OCI-LY3 (cell line): ENCODE measurements at regions not wholly inside any gene's neighbourhood (a gene's known extent, or its start where the extent isn't known, plus 50 kb on each side); places are given as distances from the start of the nearest gene placed in this dataset.
A peak's percentile ranks its signal among the peaks of the same experiment; 100 is the strongest.

Experiments
- H2AFZ ChIP-seq: fragments of 200-600, 300-600 bp; shearing (Covaris generic); 2 replicates; pipeline ENCODE4 v1.6.0; 2014; ENCODE audit warnings: antibody characterized with exemption, low read depth, low read length
- H3K27ac ChIP-seq: fragments of 200-600, 300-600 bp; sonication (generic); 2 replicates; pipeline ENCODE4 v1.5.1; 2014; ENCODE audit warnings: mild to moderate bottlenecking, low read length, moderate library complexity, mixed read lengths
- H3K27me3 ChIP-seq: fragments of 200-600, 300-600 bp; sonication (generic); 2 replicates; pipeline ENCODE4 v1.6.1; 2014; ENCODE audit warnings: low read depth, low read length, mixed read lengths
- H3K36me3 ChIP-seq: fragments of 200-600, 300-600 bp; sonication (generic); replicated peaks from 2 replicates; pipeline ENCODE3; 2014; ENCODE audit warnings: low read depth, low read length, mixed read lengths
- H3K4me1 ChIP-seq: fragments of 300-600, 200-600 bp; sonication (generic); 2 replicates; pipeline ENCODE4 v1.6.1; 2014; ENCODE audit warnings: low read length, mixed read lengths
- H3K4me2 ChIP-seq: fragments of 200-600, 300-600 bp; sonication (generic); 2 replicates; pipeline ENCODE4 v1.6.1; 2014; ENCODE audit warnings: low read length, mixed read lengths
- H3K4me3 ChIP-seq: fragments of 300-600, 200-600 bp; sonication (generic); 2 replicates; pipeline ENCODE4 v1.5.1; 2014; ENCODE audit warnings: antibody characterized with exemption, mild to moderate bottlenecking, low read length, moderate library complexity
- H3K79me2 ChIP-seq: fragments of 300-600, 200-600 bp; shearing (Covaris generic); 2 replicates; pipeline ENCODE4 v1.6.1; 2014; ENCODE audit warnings: mild to moderate bottlenecking, low read length, mixed read lengths
- H3K9ac ChIP-seq: fragments of 300-600, 200-600 bp; shearing (Covaris generic); 2 replicates; pipeline ENCODE4 v1.6.0; 2014; ENCODE audit warnings: mild to moderate bottlenecking, low read length, moderate library complexity
- H3K9me3 ChIP-seq: fragments of 200-600, 300-600 bp; shearing (Covaris generic); 2 replicates; pipeline ENCODE4 v1.6.1; 2014; ENCODE audit warnings: low read length, mixed read lengths; ENCODE audit not compliant: insufficient read depth
- H4K20me1 ChIP-seq: fragments of 200-600, 300-600 bp; sonication (generic); 2 replicates; pipeline ENCODE4 v1.6.1; 2016; ENCODE audit warnings: low read length, mixed read lengths; ENCODE audit not compliant: insufficient read depth
- EZH2phosphoT487 ChIP-seq: fragments of 200-600 bp; shearing (Covaris generic); IDR thresholded peaks from 2 replicates; pipeline ENCODE4 v1.6.1; 2018; ENCODE audit warnings: antibody characterized with exemption, mixed run types, low read depth
- TF ChIP-seq, protein P1 (sequence below): fragments of 200-600, 300-600 bp; sonication (generic); IDR thresholded peaks from 2 replicates; pipeline ENCODE4 v1.5.1; 2014; ENCODE audit warnings: antibody characterized with exemption, low read length, low read depth

- no peak overlapping the region for H3K4me3 ChIP-seq
- no peaks in the 10 kb centered on the region for H3K9me3 ChIP-seq
- H3K4me1 ChIP-seq: no peaks in the 10 kb centered on the region
- TF ChIP-seq, protein P1, sequence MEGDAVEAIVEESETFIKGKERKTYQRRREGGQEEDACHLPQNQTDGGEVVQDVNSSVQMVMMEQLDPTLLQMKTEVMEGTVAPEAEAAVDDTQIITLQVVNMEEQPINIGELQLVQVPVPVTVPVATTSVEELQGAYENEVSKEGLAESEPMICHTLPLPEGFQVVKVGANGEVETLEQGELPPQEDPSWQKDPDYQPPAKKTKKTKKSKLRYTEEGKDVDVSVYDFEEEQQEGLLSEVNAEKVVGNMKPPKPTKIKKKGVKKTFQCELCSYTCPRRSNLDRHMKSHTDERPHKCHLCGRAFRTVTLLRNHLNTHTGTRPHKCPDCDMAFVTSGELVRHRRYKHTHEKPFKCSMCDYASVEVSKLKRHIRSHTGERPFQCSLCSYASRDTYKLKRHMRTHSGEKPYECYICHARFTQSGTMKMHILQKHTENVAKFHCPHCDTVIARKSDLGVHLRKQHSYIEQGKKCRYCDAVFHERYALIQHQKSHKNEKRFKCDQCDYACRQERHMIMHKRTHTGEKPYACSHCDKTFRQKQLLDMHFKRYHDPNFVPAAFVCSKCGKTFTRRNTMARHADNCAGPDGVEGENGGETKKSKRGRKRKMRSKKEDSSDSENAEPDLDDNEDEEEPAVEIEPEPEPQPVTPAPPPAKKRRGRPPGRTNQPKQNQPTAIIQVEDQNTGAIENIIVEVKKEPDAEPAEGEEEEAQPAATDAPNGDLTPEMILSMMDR: no peak
- no peak for TF ChIP-seq EZH2phosphoT487
- H3K4me2 ChIP-seq: no peak overlapping the region
- H3K27me3 ChIP-seq: no peaks in the 10 kb centered on the region
- H3K27ac ChIP-seq: no peak overlapping the region
- H3K79me2 ChIP-seq: no peaks in the 10 kb centered on the region
- H2AFZ ChIP-seq: no peak overlapping the region
- no peaks in the 10 kb centered on the region for H4K20me1 ChIP-seq
- H3K36me3 ChIP-seq: no peaks in the 10 kb centered on the region
- H3K9ac ChIP-seq: no peak overlapping the region
Measured at GRCh38 chr7:85882335-85882734, 695.5 kb upstream of the SEMA3D start.

DNA sequence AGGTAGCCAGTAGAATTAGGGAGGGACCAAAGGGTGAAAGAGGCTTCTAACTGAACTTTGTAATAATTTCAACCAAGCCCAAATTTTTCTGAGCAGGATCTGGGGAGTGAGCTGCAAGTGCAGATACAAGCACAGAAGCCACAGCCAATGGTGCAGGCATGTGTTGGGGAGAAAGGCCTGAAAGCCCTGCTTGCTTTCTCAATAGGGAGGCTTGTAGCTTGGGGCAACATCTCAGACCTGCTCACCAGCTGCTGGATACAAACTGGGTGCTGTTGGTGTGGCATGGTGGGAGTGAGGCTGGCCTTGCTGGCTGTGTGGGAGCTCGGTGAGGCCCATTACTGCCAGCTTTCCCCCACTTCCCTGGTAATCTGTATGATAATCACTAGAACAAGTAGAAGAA is 688.5 kb upstream of the SEMA3D start:
- no peaks in the 10 kb centered on the region for H3K27me3 ChIP-seq
- no peak for TF ChIP-seq EZH2phosphoT487
- TF ChIP-seq, protein P1: no peak
- H3K9ac ChIP-seq: no peak overlapping the region
- H3K4me1 ChIP-seq: no peaks in the 10 kb centered on the region
- H3K4me2 ChIP-seq: no peak overlapping the region
- H3K79me2 ChIP-seq: no peaks in the 10 kb centered on the region
- H3K4me3 ChIP-seq: no peak overlapping the region
- no peaks in the 10 kb centered on the region for H4K20me1 ChIP-seq
- no peaks in the 10 kb centered on the region for H3K36me3 ChIP-seq
- H3K9me3 ChIP-seq: no peaks in the 10 kb centered on the region
- H3K27ac ChIP-seq: no peak overlapping the region
- no peak overlapping the region for H2AFZ ChIP-seq

- Histone ChIP-seq H3K4me2 (no peak overlapping the region), H3K9me3 (no peaks in the 10 kb centered on the region), H3K36me3 (no peaks in the 10 kb centered on the region), H3K27me3 (no peaks in the 10 kb centered on the region), H3K27ac (no peak overlapping the region), H3K4me1 (no peaks in the 10 kb centered on the region), H2AFZ (no peak overlapping the region), H3K4me3 (no peak overlapping the region), H3K9ac (no peak overlapping the region), H3K79me2 (no peaks in the 10 kb centered on the region), H4K20me1 (no peaks in the 10 kb centered on the region)
- TF ChIP-seq, protein P1: no peak
- TF ChIP-seq EZH2phosphoT487: no peak
Measured at GRCh38 chr7:85866540-85866939, 679.7 kb upstream of the SEMA3D start.

DNA sequence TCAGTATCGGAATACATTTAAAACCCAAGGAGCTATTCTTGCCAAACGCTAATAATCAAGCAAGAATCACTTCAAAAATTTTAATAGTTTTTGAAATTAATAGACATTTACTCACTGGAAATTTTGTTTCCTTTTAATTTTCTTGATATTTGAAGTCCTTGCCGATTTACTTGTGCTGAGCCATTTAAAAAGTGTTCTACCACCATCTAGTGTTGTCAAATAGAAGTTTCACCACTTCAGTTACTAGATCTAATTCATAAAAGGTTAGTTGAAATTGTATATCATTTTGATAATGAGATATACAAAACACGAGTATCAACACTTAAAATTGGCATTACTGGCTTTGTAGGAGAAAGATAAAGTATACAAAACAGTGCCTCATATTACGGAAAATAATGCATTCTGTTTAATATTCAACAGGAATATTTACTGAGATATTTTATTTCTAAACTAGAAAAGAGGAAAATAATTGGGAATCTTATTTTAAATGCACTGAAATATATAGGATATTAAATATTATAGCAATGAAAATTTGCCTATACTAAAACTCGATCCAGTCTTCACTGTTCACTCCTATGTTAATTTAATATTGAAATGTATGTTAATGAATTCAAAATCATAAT is 664.8 kb upstream of the SEMA3D start:
- peaks cover 3% of the 10 kb centered on the region; the same call in 1 of the 2 replicates for H3K4me1 ChIP-seq
- no peaks in the 10 kb centered on the region for H3K36me3 ChIP-seq
- no peaks in the 10 kb centered on the region for H3K79me2 ChIP-seq
- TF ChIP-seq EZH2phosphoT487: no peak
- TF ChIP-seq, protein P1: peak; percentile 63
- no peak overlapping the region for H3K9ac ChIP-seq
- no peaks in the 10 kb centered on the region for H3K9me3 ChIP-seq
- H3K4me2 ChIP-seq: no peak overlapping the region
- H3K27ac ChIP-seq: no peak overlapping the region
- no peak overlapping the region for H3K4me3 ChIP-seq
- H4K20me1 ChIP-seq: no peaks in the 10 kb centered on the region
- no peaks in the 10 kb centered on the region for H3K27me3 ChIP-seq
- no peak overlapping the region for H2AFZ ChIP-seq
